Right forelimb (tissue), 1 donor: ENCODE measurements at regions not wholly inside any gene's neighbourhood (a gene's known extent, or its start where the extent isn't known, plus 50 kb on each side); places are given as distances from the start of the nearest gene placed in this dataset.
A peak's percentile ranks its signal among the peaks of the same experiment; 100 is the strongest.

Source experiments
- DNase-seq: peaks from one replicate; pipeline ENCODE4 v3.0.0-alpha.2; 2018

DNA sequence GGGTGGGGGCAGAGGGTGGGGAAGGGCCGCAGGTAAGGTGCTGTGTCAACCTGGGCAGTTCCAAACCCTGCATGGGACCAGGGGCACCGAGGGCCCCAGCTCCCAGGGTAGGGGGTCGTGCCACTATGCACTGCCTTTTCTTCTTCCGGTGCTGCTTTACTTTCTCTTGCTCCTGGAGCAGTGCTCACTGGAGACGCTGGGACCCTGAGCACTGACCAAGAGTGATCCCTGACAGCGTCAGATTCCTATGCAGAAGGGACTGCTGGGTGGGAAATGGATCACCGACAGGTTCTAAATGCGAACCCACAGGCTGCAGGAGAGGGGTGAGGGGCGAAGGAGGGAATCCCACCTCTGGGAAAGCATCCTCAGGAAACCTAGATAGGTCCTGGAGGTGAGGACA is 470.1 kb downstream of the SOX9 start:
- DNase-seq = no peak

DNA sequence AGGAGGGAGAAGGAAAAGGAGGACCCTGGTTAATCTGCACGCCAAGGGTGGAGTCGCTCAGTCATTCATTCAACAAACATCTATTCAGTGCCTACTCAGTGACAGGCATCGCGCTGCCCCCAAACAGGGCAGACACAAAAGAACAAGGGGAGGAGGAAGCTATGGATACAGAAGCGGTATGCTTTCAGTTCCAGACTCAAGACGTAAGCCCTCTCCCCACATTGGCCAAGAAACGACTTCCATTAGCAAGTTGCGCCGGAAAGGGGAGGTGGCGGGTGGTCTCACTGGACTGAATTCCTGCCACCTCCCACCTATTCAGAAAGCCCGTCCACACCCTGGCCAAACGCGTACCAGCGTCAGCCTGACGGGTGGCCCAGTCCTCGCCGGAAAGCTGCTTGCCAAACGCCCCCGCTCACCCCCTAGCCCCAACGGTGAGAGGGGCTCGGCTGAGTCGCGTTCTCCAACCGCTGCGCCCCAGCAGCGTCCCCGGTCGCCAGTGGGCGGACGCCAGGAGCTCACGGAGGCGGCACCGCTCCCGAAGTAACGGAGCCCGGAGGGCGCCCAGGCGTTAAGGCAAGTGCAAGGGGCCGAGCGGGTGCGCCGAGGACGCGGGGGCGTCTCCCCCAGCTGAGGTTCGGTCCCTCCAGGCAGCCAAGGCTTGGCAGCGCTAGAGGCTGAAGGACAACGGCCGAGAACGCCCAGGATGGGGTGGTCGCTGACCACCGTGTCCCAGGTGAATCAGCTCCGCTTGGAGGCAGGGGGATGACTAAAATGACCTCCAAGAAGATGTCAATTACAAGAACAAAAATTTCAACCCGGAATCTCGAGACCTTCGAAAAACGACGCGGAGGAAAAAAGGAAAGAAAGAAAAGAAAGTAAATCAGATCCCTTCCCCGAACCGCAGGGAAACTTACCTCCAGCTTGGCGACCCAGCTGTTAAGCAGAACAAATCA is 470.7 kb downstream of the SOX9 start:
- peak; percentile 63 for DNase-seq

DNA sequence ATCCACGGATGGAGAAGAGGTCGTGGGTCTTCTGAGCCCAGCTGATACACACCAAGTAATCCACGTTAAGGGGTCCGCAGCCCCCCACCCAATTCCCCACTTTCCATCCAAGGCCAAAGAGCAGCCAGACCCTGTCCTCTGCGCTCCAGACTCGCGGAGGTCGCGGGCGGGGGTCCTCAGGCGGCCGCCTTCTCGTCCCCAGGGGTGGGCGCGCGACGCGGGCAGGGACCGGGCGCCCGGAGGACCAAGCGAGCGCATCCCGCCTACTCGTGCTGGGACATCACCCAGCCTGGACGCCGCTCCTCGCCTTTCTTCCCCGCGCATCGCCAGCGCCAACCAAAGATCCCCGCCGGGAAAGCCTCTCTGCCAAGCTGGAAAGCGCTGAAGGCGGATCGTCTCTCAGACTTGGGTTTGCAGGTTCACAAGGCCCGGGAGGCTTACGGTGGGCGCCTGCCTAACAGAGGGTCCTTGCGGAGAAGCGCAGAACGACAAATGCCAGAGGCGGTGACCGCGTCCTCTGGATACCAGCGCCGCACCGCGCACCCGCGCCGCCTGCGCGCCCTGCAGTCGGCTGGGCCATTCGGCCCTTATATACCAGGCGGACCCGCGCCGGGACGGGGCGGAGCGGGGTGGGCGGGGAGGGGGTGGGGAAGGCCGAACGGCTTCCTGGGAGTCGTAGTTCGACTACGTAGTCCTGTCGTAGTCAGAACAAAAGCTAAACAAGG is 471.6 kb downstream of the SOX9 start:
- DNase-seq = peak; percentile 93

DNA sequence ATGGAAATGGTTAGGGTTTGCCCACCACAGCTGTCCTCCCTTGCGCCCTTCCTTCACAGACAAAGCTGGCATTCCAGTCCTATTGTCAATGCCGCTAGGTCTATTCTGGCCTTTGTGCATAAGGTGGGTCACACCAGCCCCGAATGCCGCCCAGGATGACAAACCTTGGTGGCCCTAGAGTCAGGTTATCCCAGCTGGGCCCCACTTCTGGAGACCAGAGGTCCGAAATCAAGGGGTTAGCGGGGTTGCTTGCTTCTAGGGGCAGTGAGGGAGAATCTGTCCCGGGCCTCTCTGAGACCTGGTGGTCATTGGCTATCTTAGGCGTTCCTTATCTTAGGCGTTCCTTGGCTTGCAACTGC is 472.1 kb downstream of the SOX9 start:
- DNase-seq = no peak

DNA sequence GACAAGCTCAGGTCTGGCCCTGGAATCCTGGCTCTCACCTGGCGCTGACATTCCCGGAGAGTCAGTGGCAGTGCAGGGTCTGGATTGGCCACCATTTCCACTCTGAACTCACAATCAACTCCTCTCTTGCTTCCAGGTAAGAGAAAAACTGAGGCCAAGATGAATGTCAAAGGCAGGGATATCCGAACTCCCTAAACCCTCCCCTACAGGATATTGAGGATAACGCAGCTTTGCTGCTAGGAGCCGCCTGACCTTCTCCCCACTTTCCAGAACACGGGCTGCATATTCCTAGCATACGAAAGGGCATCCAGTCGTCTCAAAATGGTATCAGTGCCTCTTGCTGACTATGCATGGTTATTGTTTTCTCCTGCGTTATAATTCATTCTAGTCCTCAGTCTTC is 473.4 kb downstream of the SOX9 start:
- DNase-seq = no peak
